Neural cell (in vitro differentiated cells): ENCODE measurements at regions not wholly inside any gene's neighbourhood (a gene's known extent, or its start where the extent isn't known, plus 50 kb on each side); places are given as distances from the start of the nearest gene placed in this dataset.

Experiments
- CTCF ChIP-seq: fragments of 450-650 bp; IDR thresholded peaks from 2 replicates; pipeline ENCODE4 v1.5.1; 2014; ENCODE audit warnings: antibody characterized with exemption, mild to moderate bottlenecking, moderate library complexity; ENCODE audit not compliant: poor library complexity, severe bottlenecking
- REST ChIP-seq: IDR thresholded peaks from 2 replicates; pipeline ENCODE4 v1.6.1; 2012; ENCODE audit warnings: borderline replicate concordance

- TF ChIP-seq CTCF = no peak
- no peak for TF ChIP-seq REST
Observed at GRCh38 chr6:167405778-167406532, 81.1 kb downstream of the TTLL2 start.
